Hematopoietic multipotent progenitor cell treated with erythropoietin and hydrocortisone succinate and interleukin-3 and kit ligand, for 6 days (in vitro differentiated cells): ENCODE measurements at regions not wholly inside any gene's neighbourhood (a gene's known extent, or its start where the extent isn't known, plus 50 kb on each side); places are given as distances from the start of the nearest gene placed in this dataset.

Source experiments
- DNase-seq: peaks from one replicate; pipeline ENCODE4 v3.0.0-alpha.2; 2015

- DNase-seq = no peak
These were observed 113.5 kb upstream of the NFIB start for GRCh38 chr9:14427419-14427818.

- DNase-seq = no peak
These were observed 111.0 kb upstream of the NFIB start for GRCh38 chr9:14424983-14425382.

- no peak for DNase-seq
These were observed 110.3 kb upstream of the NFIB start for GRCh38 chr9:14424289-14424688.

- DNase-seq = no peak
These were observed 109.9 kb upstream of the NFIB start for GRCh38 chr9:14423815-14424261.

GRCh38 chr9:14421291-14421690, 107.3 kb upstream of the NFIB start:
- DNase-seq = no peak

GRCh38 chr9:14418941-14419937, 105.3 kb upstream of the NFIB start:
- no peak for DNase-seq

- DNase-seq = no peak
These were observed 104.5 kb upstream of the NFIB start for GRCh38 chr9:14418301-14418940.

- no peak for DNase-seq
These were observed 103.3 kb upstream of the NFIB start for GRCh38 chr9:14417237-14417636.

- DNase-seq = no peak
These were observed 102.0 kb upstream of the NFIB start for GRCh38 chr9:14415947-14416346.

GRCh38 chr9:14413812-14414211, 99.9 kb upstream of the NFIB start:
- no peak for DNase-seq

- DNase-seq = no peak
These were observed 98.8 kb upstream of the NFIB start for GRCh38 chr9:14412775-14413174.

- DNase-seq = no peak
These were observed 92.5 kb upstream of the NFIB start for GRCh38 chr9:14406463-14406862.

- DNase-seq = no peak
These were observed 91.3 kb upstream of the NFIB start for GRCh38 chr9:14405176-14405706.

GRCh38 chr9:14403081-14403480, 89.1 kb upstream of the NFIB start:
- DNase-seq = no peak

- DNase-seq = no peak
These were observed 88.6 kb upstream of the NFIB start for GRCh38 chr9:14402583-14402982.

GRCh38 chr9:14401911-14402310, 88.0 kb upstream of the NFIB start:
- DNase-seq = no peak

GRCh38 chr9:14400658-14400995, 86.7 kb upstream of the NFIB start:
- no peak for DNase-seq

GRCh38 chr9:14399756-14400657, 86.1 kb upstream of the NFIB start:
- no peak for DNase-seq

GRCh38 chr9:14398473-14398872, 84.5 kb upstream of the NFIB start:
- no peak for DNase-seq

GRCh38 chr9:14396171-14396570, 82.2 kb upstream of the NFIB start:
- no peak for DNase-seq

GRCh38 chr9:14395317-14396082, 81.6 kb upstream of the NFIB start:
- peak; percentile 76 for DNase-seq

- peak; percentile 9 for DNase-seq
These were observed 79.5 kb upstream of the NFIB start for GRCh38 chr9:14393418-14393817.
